Fibroblast of lung (primary cell): ENCODE measurements at regions not wholly inside any gene's neighbourhood (a gene's known extent, or its start where the extent isn't known, plus 50 kb on each side); places are given as distances from the start of the nearest gene placed in this dataset.

ENCODE experiments used
- CTCF ChIP-seq, 2 donors: IDR thresholded peaks in 1 of 2; conservative IDR thresholded peaks in 1 of 2; 1 replicate in 1 of 2; 2 replicates in 1 of 2; pipeline ENCODE4 v1.5.1; 2011 to 2012; ENCODE audit warnings: low read length in 2 of 2, control low read depth in 1 of 2, inconsistent platforms in 1 of 2, low read depth in 1 of 2, mild to moderate bottlenecking in 1 of 2
- EZH2 ChIP-seq: IDR thresholded peaks from 2 replicates; pipeline ENCODE4 v1.5.1; 2012; ENCODE audit warnings: low read length, control low read depth, mild to moderate bottlenecking; ENCODE audit errors: missing control alignments

DNA sequence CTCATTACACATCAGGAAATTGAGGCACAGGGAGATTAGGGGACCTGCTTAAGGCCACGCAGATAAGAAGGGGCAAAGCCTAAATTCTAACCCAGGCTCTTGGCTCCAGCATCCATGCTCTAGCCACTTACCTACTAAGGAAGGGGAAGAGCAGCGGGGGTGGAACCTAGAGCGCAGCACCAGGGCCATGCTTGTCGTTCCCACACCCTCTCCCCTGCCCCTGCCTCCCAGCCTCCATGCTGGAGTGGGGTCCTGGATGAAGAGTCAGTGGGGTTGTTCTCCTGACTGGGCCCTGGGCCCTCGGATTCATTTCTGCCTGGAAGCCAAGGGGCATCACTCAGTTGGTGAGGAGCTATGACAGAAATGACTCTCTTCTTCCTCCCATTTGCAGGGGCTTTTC, 133.3 kb downstream of the FOXD2 start:
- TF ChIP-seq CTCF (conservative IDR thresholded peaks at IDR 0.05 in 1 of 2, IDR thresholded peaks at IDR 0.05 in 1 of 2; ENCODE audit: low read depth in 1 of 2, low read length in 2 of 2) (no peak), EZH2 (no peak)
